ENCODE measurements at regions not wholly inside any gene's neighbourhood (a gene's known extent, or its start where the extent isn't known, plus 50 kb on each side); places are given as distances from the start of the nearest gene placed in this dataset.
"Not testable (repeated sequence)": the region's sequence is repeated elsewhere in the genome, so short reads cannot be mapped to it uniquely, and the experiment has no call there.

DNA sequence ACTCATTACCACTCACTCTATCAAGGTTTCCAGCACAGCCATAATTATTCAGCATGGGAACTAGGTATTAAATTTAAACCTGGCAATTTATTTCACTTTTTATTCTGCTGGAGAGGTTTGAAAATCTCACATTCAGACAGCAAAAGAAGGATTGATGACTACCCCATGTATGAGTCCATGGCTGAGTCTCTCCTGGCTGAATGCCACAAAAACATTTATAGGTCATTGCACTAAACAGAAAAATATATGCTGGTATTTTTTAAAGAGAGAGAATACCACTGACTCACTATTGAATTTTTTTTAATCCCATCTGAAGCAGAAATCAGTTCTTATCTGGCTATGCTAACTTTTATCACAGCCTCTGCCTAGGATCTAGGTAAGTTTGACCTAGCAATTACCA, 336.3 kb downstream of the PPP1R3A start:
- DNase-seq: no peak

DNA sequence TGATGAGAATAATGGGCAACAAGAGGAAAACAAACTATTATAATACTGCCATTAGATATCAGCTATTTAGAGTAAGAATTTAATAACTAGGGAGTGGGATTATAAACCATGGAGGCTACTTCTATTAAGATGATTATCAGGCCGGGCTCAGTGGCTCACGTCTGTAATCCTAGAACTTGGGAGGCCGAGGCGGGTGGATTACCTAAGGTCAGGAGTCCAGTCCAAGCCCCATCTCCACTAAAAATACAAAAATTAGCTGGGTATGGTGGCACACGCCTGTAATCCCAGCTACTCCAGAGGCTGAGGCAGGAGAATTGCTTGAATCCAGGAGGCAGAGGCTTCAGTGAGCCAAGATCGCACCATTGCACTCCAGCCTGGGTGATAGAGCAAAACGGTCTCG, 355.6 kb downstream of the PPP1R3A start:
- DNase-seq: not testable (repeated sequence)

GRCh38 chr7:113562801-113563200, 356.0 kb downstream of the PPP1R3A start:
- DNase-seq: no peak

DNA sequence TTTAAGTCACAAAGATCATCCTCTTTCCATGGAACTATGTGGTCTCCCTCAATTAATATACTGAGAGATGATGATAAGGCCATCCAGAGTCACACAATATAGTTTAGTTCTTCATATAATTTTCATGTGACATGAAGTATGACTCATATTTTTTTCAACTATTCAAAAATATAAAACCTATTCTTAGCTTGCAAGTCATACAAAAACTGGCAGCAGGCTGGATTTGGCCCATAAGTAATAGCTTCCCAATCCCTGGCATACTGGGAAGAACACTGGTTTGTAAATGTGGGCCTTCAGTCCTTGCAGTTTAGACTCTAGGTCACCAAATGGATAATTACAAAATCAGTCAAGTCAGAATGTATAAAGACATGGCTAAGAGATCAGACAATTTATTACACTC, 356.6 kb downstream of the PPP1R3A start:
- no peak for DNase-seq

GRCh38 chr7:113561446-113561845, 357.4 kb downstream of the PPP1R3A start:
- no peak for DNase-seq

- DNase-seq: no peak
These were observed 367.8 kb downstream of the PPP1R3A start for GRCh38 chr7:113550966-113551365.

GRCh38 chr7:113548561-113548960, 370.2 kb downstream of the PPP1R3A start:
- no peak for DNase-seq

- no peak for DNase-seq
These were observed 370.7 kb downstream of the PPP1R3A start for GRCh38 chr7:113548137-113548536.

GRCh38 chr7:113521468-113521867, 397.3 kb downstream of the PPP1R3A start:
- no peak for DNase-seq

GRCh38 chr7:113519472-113519871, 399.3 kb downstream of the PPP1R3A start:
- DNase-seq: no peak

DNA sequence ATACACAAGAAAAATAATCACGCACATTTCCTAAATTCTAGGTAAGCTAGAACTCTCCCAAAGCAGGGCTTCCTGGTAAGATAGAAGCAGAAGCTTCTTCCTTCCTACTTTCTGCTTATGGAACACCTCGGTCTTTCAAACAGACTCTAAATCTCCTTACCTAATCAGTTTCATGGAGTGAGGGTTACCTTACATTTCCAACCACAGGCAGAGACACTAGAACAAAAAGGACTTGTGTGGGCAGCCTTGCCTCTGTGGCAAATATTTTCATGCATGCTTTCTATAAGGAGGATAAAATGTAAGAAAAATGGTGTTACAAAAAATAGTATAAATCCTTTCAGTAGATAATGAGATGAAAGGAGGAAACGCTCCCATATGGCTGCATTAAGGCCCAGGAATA, 386.3 kb upstream of the SMIM30 start:
- DNase-seq: no peak

DNA sequence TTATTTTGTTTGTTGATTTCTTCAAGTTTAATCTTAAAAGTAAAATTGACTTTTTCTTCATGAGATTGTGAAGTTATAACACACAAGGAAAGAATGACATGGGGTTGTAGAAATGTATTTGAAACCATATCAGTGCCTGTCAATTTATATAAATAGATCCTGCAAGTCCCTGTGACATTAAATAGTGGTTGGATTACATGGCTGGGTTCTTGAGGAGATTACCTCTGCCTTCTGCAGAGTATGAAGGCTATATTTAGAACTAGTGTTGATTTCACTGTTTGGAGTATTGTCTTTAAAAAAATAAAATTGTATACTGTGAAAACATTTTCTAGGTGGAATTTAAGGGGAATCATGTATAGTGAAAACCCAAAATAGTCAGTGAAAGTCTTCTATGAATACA, 385.8 kb upstream of the SMIM30 start:
- DNase-seq: no peak

- DNase-seq: not testable (repeated sequence)
These were observed 378.2 kb upstream of the SMIM30 start for GRCh38 chr7:113496586-113496985.

GRCh38 chr7:113494797-113495566, 376.6 kb upstream of the SMIM30 start:
- not testable (repeated sequence) for DNase-seq

DNA sequence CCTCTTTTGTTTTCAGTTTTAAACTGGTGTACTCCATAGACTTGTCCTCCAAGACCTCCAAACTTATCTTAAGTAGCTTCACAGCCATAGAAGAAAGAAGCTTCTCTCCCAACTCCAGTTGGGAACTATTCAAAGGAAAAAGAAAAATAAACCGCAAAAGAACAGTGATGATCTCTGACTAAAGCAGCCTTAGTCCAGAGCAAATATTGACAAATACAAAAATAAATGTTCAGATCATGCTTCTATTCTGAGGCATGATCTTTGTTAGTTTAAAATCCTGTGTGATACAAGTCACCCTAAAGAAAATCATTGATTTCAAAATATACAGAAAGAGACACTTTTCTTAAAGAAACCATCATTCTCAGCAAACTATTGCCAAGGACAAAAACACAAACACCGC, 373.0 kb upstream of the SMIM30 start:
- DNase-seq: no peak

DNA sequence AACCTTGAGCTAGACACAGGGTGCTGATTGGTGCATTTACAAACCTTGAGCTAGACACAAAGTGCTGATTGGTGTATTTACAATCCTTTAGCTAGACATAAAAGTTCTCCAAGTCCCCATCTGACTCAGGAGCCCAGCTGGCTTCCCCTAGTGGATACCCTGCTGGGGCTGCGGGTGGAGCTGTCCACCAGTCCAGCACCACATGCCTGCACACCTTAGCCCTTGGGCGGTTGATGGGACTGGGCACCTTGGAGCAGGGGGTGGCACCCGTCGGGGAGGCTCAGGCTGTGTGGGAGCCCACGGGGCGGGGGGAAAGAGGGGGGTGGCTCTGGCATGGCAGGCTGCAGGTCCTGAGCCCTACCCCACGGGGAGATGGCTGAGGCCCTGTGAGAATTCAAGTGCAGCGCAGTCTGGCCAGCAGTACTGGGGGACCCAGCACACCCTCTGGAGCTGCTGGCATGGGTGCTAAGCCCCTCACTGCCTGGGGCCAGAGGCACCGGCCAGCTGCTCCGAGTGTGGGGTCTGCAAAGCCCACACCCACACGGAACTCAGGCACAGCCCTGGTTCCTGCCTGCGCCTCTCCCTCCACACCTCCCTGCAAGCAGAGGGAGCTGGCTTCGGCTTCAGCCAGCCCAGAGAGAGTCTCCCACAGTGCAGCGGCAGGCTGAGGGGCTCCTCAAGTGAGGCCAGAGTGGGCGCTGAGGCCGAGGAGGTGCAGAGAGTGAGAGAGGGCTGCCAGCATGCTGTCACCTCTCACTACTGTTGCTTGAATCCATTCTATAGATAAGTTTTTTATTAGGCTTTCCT, 369.8 kb upstream of the SMIM30 start:
- DNase-seq: no peak

- no peak for DNase-seq
These were observed 368.2 kb upstream of the SMIM30 start for GRCh38 chr7:113486548-113486947.

DNA sequence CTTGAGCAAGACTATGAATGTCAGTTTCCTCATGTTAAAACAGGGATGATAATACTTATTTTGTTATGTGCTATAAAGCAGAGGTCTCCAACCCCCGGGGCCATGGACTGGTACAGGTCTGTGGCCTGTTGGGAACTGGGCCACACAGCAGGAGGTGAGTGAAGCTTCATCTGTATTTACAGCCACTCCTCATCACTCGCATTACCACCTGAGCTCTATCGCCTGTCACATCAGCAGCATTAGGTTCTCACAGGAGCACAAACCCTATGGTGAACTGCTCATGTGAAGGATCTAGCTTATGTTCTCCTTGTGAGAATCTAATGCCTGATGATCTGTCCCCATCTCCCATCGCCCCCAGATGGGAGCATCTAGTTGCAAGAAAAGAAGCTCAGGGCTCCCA, 365.3 kb upstream of the SMIM30 start:
- DNase-seq: no peak

DNA sequence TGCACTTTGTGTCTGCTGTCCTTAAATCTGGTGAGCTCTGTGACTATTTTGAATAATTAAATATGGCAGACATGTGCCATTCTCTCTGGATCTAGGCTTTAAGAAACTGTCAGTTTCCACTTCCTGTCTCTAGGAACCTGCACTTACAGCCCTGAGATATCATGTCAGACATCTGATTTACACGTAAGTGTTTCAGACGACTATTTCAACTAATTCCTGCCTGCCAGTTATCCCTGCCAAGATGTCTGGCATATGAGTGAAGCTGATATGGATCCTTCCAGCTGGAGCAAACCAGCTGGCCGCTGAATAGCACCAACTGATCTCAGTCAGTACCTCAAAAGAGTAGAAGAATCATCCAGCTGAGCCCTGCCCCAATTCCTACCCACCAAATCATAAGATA, 362.2 kb upstream of the SMIM30 start:
- no peak for DNase-seq

DNA sequence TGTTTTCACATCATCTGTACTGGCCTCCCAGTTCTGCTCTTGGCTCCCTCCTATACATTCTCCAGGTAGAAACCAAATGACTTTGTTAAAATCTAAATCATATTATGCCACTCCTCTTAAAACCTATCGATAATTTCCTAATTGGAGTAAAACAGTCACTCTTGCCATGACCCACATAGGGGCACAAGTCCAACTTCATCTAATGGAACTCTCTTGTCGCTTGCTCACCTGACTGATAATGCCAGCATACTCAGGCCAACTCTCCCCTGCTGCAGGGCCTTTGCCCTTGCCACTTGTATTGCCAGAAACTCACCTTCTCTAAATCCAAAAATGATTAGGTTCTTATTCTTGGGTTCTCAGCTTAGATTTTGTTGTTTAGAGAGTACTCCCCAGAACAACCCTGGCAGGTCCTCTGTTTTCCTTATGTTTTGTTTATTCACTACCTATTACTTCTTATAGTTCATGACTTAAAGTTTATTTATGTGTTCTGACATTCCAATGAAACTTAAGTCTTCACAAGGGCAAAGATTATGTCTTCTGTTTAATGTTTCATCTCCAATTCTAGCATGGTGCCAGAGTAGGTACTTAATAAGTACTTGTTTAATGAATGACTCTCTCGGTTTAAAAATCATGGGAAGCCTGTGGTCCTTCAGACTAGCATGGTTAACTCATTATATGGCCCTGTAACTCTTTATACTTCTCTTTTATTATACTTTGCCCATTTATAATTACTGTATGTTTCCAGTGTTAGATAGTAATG, 345.9 kb upstream of the SMIM30 start:
- DNase-seq: no peak

DNA sequence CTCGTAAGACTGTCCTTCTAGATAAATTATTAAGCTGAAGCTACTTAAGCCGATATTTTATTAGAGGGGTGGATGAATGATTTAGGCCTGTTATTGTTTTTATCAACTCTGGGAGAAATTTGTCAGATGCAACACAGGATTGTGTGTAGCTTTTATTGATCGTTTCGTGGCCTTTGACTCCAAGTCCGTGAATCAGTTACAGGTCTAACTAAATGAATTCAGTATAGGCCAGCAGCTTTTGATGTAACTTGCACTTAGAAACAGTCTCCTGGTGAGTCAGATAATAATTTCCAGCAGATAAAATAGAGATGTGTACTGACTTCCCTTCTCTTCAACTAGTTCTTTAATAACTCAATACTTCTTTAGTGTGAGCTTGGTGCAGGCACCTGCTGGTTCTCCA, 341.7 kb upstream of the SMIM30 start:
- no peak for DNase-seq

DNA sequence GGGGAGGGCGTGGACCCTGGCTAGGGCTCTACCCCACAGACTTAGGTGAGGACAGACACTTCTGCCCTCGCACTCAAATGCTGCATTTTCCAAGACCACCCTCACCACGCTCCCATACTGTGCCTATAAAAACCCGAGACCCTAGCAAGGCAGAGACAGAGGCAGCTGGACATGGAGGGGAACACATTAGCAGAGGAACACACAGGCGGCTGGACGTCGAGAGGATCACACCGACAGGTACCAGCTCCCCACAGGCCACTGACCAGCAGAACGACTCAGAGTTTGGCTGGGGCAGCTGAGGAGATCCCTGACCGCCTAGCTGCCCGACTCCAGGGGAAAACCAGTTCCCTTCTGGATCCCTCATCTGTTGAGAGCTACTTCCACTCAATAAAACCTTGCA, 338.2 kb upstream of the SMIM30 start:
- DNase-seq: no peak

DNA sequence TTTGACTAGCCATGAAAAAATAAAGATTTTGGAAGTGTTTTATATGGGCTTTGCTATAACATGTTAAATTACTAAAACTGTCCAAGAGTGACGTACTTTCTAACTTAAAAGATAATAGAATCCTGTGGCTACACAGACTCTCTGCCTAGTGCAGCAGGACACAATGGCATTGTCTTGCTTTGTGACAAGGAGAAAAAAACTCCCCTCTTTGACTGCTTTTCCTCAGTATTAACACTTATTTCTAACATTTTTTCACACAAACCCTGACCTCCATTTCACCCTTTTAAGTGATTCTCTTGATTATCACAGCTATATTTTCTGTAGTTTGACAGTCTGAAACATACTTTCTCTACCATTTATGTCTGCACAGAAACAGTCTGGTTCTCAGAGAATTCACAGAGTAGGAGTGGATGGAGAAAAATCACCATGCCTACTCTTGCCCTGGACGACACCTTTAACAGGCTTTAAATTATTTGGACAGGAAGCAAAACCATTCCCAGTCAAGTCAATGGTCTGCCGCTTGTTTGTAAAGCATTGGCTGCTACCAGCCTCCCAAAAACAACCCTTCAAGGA, 336.3 kb upstream of the SMIM30 start:
- no peak for DNase-seq

All from midbrain (tissue), 1 donor.